ENCODE measurements at regions not wholly inside any gene's neighbourhood (a gene's known extent, or its start where the extent isn't known, plus 50 kb on each side); places are given as distances from the start of the nearest gene placed in this dataset.

- peaks cover 12% of the 10 kb centered on the region for H3K4me1 Mint-ChIP-seq (ENCODE audit: low read depth)
- no peak overlapping the region for H3K4me3 Mint-ChIP-seq
- no peak overlapping the region for H3K27ac Mint-ChIP-seq
- H3K27me3 Mint-ChIP-seq (ENCODE audit: low read depth), result peaks cover 43% of the 10 kb centered on the region
- H3K36me3 Mint-ChIP-seq (ENCODE audit: insufficient read depth in 2 of 2), result no peaks in the 10 kb centered on the region
- no peak for DNase-seq
- no peaks in the 10 kb centered on the region for H3K9me3 Mint-ChIP-seq
- no peak for ATAC-seq (replicated peaks in 1 of 2)
Observed at GRCh38 chr5:108638021-108638420, 109.7 kb upstream of the FER start.

GRCh38 chr5:108637134-108637533 lies 110.6 kb upstream of the FER start:
- ATAC-seq (replicated peaks in 1 of 2), result no peak
- H3K9me3 Mint-ChIP-seq, result no peaks in the 10 kb centered on the region

GRCh38 chr5:108636135-108636853 lies 111.4 kb upstream of the FER start:
- H3K4me3 Mint-ChIP-seq, result no peak overlapping the region

More at GRCh38 chr5:108637134-108637533, 110.6 kb upstream of the FER start:
- no peak for DNase-seq
- H3K27me3 Mint-ChIP-seq (ENCODE audit: low read depth), result peaks cover 39% of the 10 kb centered on the region
- no peak overlapping the region for H3K4me3 Mint-ChIP-seq
- H3K27ac Mint-ChIP-seq, result no peak overlapping the region
- H3K4me1 Mint-ChIP-seq (ENCODE audit: low read depth), result peaks cover 9% of the 10 kb centered on the region
- no peaks in the 10 kb centered on the region for H3K36me3 Mint-ChIP-seq (ENCODE audit: insufficient read depth in 2 of 2)

GRCh38 chr5:108634617-108635288 lies 112.9 kb upstream of the FER start:
- no peaks in the 10 kb centered on the region for H3K9me3 Mint-ChIP-seq
- H3K27ac Mint-ChIP-seq, result no peak overlapping the region
- ATAC-seq (replicated peaks in 1 of 2) (no peak), DNase-seq (no peak)
- peaks cover 4% of the 10 kb centered on the region for H3K4me1 Mint-ChIP-seq (ENCODE audit: low read depth)
- no peaks in the 10 kb centered on the region for H3K36me3 Mint-ChIP-seq (ENCODE audit: insufficient read depth in 2 of 2)
- H3K27me3 Mint-ChIP-seq (ENCODE audit: low read depth), result peaks cover 31% of the 10 kb centered on the region
- no peak overlapping the region for H3K4me3 Mint-ChIP-seq

More at GRCh38 chr5:108636135-108636853, 111.4 kb upstream of the FER start:
- Mint-ChIP-seq H3K27me3 (ENCODE audit: low read depth) (peaks cover 31% of the 10 kb centered on the region), H3K9me3 (no peaks in the 10 kb centered on the region), H3K4me1 (ENCODE audit: low read depth) (peaks cover 4% of the 10 kb centered on the region), H3K36me3 (ENCODE audit: insufficient read depth in 2 of 2) (no peaks in the 10 kb centered on the region), H3K27ac (no peak overlapping the region)
- ATAC-seq (replicated peaks in 1 of 2), result no peak
- no peak for DNase-seq

- no peaks in the 10 kb centered on the region for H3K36me3 Mint-ChIP-seq (ENCODE audit: insufficient read depth in 2 of 2)
- peaks cover 4% of the 10 kb centered on the region for H3K4me1 Mint-ChIP-seq (ENCODE audit: low read depth)
- DNase-seq, result no peak
- no peak overlapping the region for H3K27ac Mint-ChIP-seq
- peaks cover 31% of the 10 kb centered on the region for H3K27me3 Mint-ChIP-seq (ENCODE audit: low read depth)
- H3K9me3 Mint-ChIP-seq, result no peaks in the 10 kb centered on the region
- no peak for ATAC-seq (replicated peaks in 1 of 2)
- H3K4me3 Mint-ChIP-seq, result no peak overlapping the region
Observed at GRCh38 chr5:108634010-108634616, 113.6 kb upstream of the FER start.

- no peak overlapping the region for H3K27ac Mint-ChIP-seq
- no peak overlapping the region for H3K4me3 Mint-ChIP-seq
- DNase-seq, result no peak
- H3K9me3 Mint-ChIP-seq, result no peaks in the 10 kb centered on the region
- no peaks in the 10 kb centered on the region for H3K36me3 Mint-ChIP-seq (ENCODE audit: insufficient read depth in 2 of 2)
- H3K4me1 Mint-ChIP-seq (ENCODE audit: low read depth), result peaks cover 3% of the 10 kb centered on the region
- no peak for ATAC-seq (replicated peaks in 1 of 2)
- H3K27me3 Mint-ChIP-seq (ENCODE audit: low read depth), result peaks cover 14% of the 10 kb centered on the region
Observed at GRCh38 chr5:108629779-108630528, 117.7 kb upstream of the FER start.

GRCh38 chr5:108625654-108626053 lies 122.0 kb upstream of the FER start:
- peaks cover 7% of the 10 kb centered on the region for H3K27me3 Mint-ChIP-seq (ENCODE audit: low read depth)
- no peaks in the 10 kb centered on the region for H3K4me1 Mint-ChIP-seq (ENCODE audit: low read depth)
- H3K4me3 Mint-ChIP-seq, result no peak overlapping the region
- H3K36me3 Mint-ChIP-seq (ENCODE audit: insufficient read depth in 2 of 2), result no peaks in the 10 kb centered on the region
- ATAC-seq (replicated peaks in 1 of 2) (no peak), DNase-seq (no peak)
- H3K9me3 Mint-ChIP-seq, result no peaks in the 10 kb centered on the region
- no peak overlapping the region for H3K27ac Mint-ChIP-seq

GRCh38 chr5:108623826-108624225 lies 123.9 kb upstream of the FER start:
- H3K9me3 Mint-ChIP-seq, result no peaks in the 10 kb centered on the region
- no peaks in the 10 kb centered on the region for H3K4me1 Mint-ChIP-seq (ENCODE audit: low read depth)
- ATAC-seq (replicated peaks in 1 of 2), result no peak
- no peaks in the 10 kb centered on the region for H3K36me3 Mint-ChIP-seq (ENCODE audit: insufficient read depth in 2 of 2)
- H3K27ac Mint-ChIP-seq, result no peak overlapping the region
- no peak for DNase-seq
- H3K27me3 Mint-ChIP-seq (ENCODE audit: low read depth), result peaks cover 12% of the 10 kb centered on the region
- no peak overlapping the region for H3K4me3 Mint-ChIP-seq

- peaks cover 0 to 2% of the 10 kb centered on the region in 2 donors for H3K9me3 Mint-ChIP-seq
- H3K4me1 Mint-ChIP-seq (ENCODE audit: low read depth), result no peaks in the 10 kb centered on the region
- H3K36me3 Mint-ChIP-seq (ENCODE audit: insufficient read depth in 2 of 2), result no peaks in the 10 kb centered on the region
- ATAC-seq (replicated peaks in 1 of 2) (no peak), DNase-seq (no peak)
- H3K27me3 Mint-ChIP-seq (ENCODE audit: low read depth), result peaks cover 17% of the 10 kb centered on the region
- no peak overlapping the region for H3K4me3 Mint-ChIP-seq
- no peak overlapping the region for H3K27ac Mint-ChIP-seq
Observed at GRCh38 chr5:108620516-108620915, 127.2 kb upstream of the FER start.

GRCh38 chr5:108619815-108620214 lies 127.9 kb upstream of the FER start:
- Mint-ChIP-seq H3K36me3 (ENCODE audit: insufficient read depth in 2 of 2) (no peaks in the 10 kb centered on the region), H3K4me1 (ENCODE audit: low read depth) (no peaks in the 10 kb centered on the region), H3K4me3 (no peak overlapping the region)

GRCh38 chr5:108617467-108618435 lies 129.9 kb upstream of the FER start:
- no peaks in the 10 kb centered on the region for H3K36me3 Mint-ChIP-seq (ENCODE audit: insufficient read depth in 2 of 2)
- DNase-seq (no peak), ATAC-seq (replicated peaks in 1 of 2) (no peak)
- H3K4me3 Mint-ChIP-seq, result no peak overlapping the region
- peaks cover 2 to 3% of the 10 kb centered on the region in 2 donors for H3K9me3 Mint-ChIP-seq
- peaks cover 19% of the 10 kb centered on the region for H3K27me3 Mint-ChIP-seq (ENCODE audit: low read depth)
- H3K27ac Mint-ChIP-seq, result no peak overlapping the region
- no peaks in the 10 kb centered on the region for H3K4me1 Mint-ChIP-seq (ENCODE audit: low read depth)

More at GRCh38 chr5:108619815-108620214, 127.9 kb upstream of the FER start:
- ATAC-seq (replicated peaks in 1 of 2) (no peak), DNase-seq (no peak)
- Mint-ChIP-seq H3K9me3 (peaks cover 0 to 3% of the 10 kb centered on the region in 2 donors), H3K27ac (no peak overlapping the region), H3K27me3 (ENCODE audit: low read depth) (peaks cover 19% of the 10 kb centered on the region)

- Mint-ChIP-seq H3K36me3 (ENCODE audit: insufficient read depth in 2 of 2) (peaks cover 0 to 2% of the 10 kb centered on the region in 2 donors), H3K9me3 (peaks cover 3 to 6% of the 10 kb centered on the region in 2 donors), H3K27ac (no peak overlapping the region), H3K27me3 (ENCODE audit: low read depth) (peaks cover 19% of the 10 kb centered on the region), H3K4me3 (no peak overlapping the region), H3K4me1 (ENCODE audit: low read depth) (no peaks in the 10 kb centered on the region)
- ATAC-seq (replicated peaks in 1 of 2) (no peak), DNase-seq (no peak)
Observed at GRCh38 chr5:108615216-108615615, 132.5 kb upstream of the FER start.
